Adrenal gland (tissue), 5 donors: ENCODE measurements at regions not wholly inside any gene's neighbourhood (a gene's known extent, or its start where the extent isn't known, plus 50 kb on each side); places are given as distances from the start of the nearest gene placed in this dataset.

Source experiments
- POLR2A ChIP-seq, 2 donors: fragments of 450-650 bp; IDR thresholded peaks; one replicate each; pipeline ENCODE4 v1.6.1; 2017; ENCODE audit warnings: antibody characterized with exemption in 2 of 2, mild to moderate bottlenecking in 2 of 2, moderate library complexity in 1 of 2
- TF ChIP-seq, protein P1 (sequence below), 6 experiments: fragments of 450-650 bp in 4 of 6; fragments of 200-600 bp in 2 of 6; sonication (generic) in 1 of 6; IDR thresholded peaks; 1 replicate in 5 of 6; 2 replicates in 1 of 6; pipeline versions ENCODE4 v1.5.1 to v1.8.0; 2016 to 2021; ENCODE audit warnings: antibody characterized with exemption in 6 of 6, mild to moderate bottlenecking in 2 of 6, moderate library complexity in 1 of 6
- donor health status: DM: no; HTN: no; CAD: no.

DNA sequence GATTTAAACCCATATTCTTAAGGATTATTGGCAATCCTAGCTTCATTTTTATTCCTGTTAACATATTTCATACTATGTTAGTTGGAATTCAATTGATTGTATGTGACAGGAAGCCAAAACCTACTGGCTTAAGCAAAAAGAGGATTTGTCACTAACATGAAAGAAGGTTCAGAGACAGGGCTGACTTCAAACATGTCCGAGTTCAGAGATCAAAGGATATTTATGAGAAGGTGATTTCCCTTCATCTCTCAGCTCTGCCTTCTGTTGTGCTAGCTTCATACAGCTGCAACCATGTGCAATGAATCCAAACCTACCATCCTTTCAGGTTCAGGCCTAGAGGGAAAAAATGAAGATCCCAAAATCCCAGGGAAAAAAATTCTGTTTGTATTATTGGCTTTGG lies 349.7 kb downstream of the ATP23 start:
- TF ChIP-seq, protein P1, sequence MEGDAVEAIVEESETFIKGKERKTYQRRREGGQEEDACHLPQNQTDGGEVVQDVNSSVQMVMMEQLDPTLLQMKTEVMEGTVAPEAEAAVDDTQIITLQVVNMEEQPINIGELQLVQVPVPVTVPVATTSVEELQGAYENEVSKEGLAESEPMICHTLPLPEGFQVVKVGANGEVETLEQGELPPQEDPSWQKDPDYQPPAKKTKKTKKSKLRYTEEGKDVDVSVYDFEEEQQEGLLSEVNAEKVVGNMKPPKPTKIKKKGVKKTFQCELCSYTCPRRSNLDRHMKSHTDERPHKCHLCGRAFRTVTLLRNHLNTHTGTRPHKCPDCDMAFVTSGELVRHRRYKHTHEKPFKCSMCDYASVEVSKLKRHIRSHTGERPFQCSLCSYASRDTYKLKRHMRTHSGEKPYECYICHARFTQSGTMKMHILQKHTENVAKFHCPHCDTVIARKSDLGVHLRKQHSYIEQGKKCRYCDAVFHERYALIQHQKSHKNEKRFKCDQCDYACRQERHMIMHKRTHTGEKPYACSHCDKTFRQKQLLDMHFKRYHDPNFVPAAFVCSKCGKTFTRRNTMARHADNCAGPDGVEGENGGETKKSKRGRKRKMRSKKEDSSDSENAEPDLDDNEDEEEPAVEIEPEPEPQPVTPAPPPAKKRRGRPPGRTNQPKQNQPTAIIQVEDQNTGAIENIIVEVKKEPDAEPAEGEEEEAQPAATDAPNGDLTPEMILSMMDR (IDR thresholded peaks at IDR 0.05), result no peak
- TF ChIP-seq POLR2A (IDR thresholded peaks at IDR 0.05), result no peak
